GM18502 (cell line): ENCODE measurements at regions not wholly inside any gene's neighbourhood (a gene's known extent, or its start where the extent isn't known, plus 50 kb on each side); places are given as distances from the start of the nearest gene placed in this dataset.
"Not testable (repeated sequence)": the region's sequence is repeated elsewhere in the genome, so short reads cannot be mapped to it uniquely, and the experiment has no call there.

Experiments
- ATAC-seq: cut with Tn5 transposase; IDR thresholded peaks from one replicate; pipeline ENCODE4 v1.9.1; 2021; ENCODE audit warnings: mild to moderate bottlenecking; ENCODE audit not compliant: unreplicated experiment, poor library complexity

GRCh38 chr18:33828949-33829348 lies 250.9 kb downstream of the ASXL3 start:
- no peak for ATAC-seq

GRCh38 chr18:33826151-33826550 lies 248.1 kb downstream of the ASXL3 start:
- ATAC-seq = no peak

- no peak for ATAC-seq
Observed at GRCh38 chr18:33821503-33821902, 243.5 kb downstream of the ASXL3 start.

GRCh38 chr18:33820517-33821371 lies 242.7 kb downstream of the ASXL3 start:
- ATAC-seq = no peak

GRCh38 chr18:33819692-33820343 lies 241.8 kb downstream of the ASXL3 start:
- not testable (repeated sequence) for ATAC-seq

- no peak for ATAC-seq
Observed at GRCh38 chr18:33818145-33818544, 240.1 kb downstream of the ASXL3 start.

GRCh38 chr18:33817096-33817495 lies 239.1 kb downstream of the ASXL3 start:
- ATAC-seq = no peak

GRCh38 chr18:33814546-33814945 lies 236.5 kb downstream of the ASXL3 start:
- ATAC-seq = no peak

- no peak for ATAC-seq
Observed at GRCh38 chr18:33812186-33812585, 234.2 kb downstream of the ASXL3 start.

- ATAC-seq = no peak
Observed at GRCh38 chr18:33805592-33805991, 227.6 kb downstream of the ASXL3 start.

- no peak for ATAC-seq
Observed at GRCh38 chr18:33804258-33804657, 226.2 kb downstream of the ASXL3 start.

GRCh38 chr18:33803636-33804035 lies 225.6 kb downstream of the ASXL3 start:
- ATAC-seq = no peak

- no peak for ATAC-seq
Observed at GRCh38 chr18:33802955-33803354, 224.9 kb downstream of the ASXL3 start.
